NK-92 treated with Interleukin-12 subunit alpha and Interleukin-12 subunit beta, amount 100 ng/mL, for 24 hours (cell line): ENCODE measurements at regions not wholly inside any gene's neighbourhood (a gene's known extent, or its start where the extent isn't known, plus 50 kb on each side); places are given as distances from the start of the nearest gene placed in this dataset.
"Not testable (repeated sequence)": the region's sequence is repeated elsewhere in the genome, so short reads cannot be mapped to it uniquely, and the experiment has no call there.

Experiments
- DNase-seq: peaks from one replicate; lab custom pipeline; 2025; lab: John Stamatoyannopoulos, UW

GRCh38 chr2:125224830-125225229, 1199.7 kb downstream of the CNTNAP5 start:
- DNase-seq: no peak

GRCh38 chr2:125227843-125228392, 1202.8 kb downstream of the CNTNAP5 start:
- DNase-seq: no peak

GRCh38 chr2:125240870-125241269, 1215.8 kb downstream of the CNTNAP5 start:
- DNase-seq: no peak

DNA sequence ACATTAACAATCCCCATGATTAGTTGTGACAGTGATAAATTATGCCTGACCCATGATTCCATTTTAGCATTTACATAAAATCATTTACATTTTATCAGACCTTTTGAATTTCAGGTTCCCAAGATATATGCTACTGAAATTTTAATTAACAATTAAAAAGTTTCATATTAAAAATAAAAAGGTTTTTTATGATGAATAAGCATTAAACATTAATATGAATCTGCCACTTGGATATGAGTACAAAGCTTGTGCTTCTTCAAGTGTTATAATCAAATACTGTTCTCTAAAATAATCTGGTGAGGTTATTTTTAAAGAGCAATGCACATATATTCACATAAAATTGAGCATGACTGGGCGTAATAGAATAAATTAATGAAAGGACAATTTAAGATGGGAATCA, 1218.0 kb downstream of the CNTNAP5 start:
- DNase-seq: no peak

DNA sequence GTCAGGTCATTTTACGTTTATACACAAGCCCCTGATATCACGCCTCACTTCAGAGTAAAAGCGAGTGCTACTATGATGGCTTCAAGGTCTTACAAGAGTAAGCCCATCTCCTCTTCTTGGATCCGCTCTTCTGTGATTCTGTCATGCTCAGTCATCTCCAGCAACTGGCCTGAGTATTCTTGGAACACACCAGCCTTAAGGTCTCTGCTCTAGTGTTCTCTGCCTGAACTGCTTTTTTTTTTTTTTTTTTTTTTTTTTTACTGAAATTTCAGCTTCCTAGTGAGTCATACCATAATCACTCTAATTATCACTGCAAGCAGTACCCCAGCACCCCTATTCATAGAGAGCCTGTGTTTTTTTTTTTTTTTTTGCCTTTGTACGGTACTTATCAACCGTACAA, 1228.9 kb downstream of the CNTNAP5 start:
- DNase-seq: no peak

DNA sequence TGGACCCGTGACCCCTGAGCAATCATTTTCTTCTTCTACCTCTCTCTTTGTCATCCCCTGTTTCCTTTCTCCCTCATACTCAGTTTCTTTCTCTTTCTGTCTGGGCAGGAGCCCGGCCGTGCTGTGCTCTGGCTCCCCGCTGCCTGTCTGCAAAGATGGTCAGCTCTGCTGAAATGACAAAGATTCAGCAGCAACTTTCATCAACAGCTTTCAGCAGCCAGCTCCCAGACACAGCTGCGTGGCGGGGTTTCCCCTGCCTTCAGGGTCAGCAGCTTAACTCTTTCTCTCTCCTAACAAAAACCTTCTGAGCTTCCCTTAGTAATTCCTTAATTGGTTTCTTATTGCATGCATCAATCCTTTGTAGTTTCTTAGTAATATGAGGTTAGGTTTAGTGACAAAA, 1234.4 kb downstream of the CNTNAP5 start:
- no peak for DNase-seq

- DNase-seq: not testable (repeated sequence)
Observed at GRCh38 chr2:125260366-125260930, 1235.4 kb downstream of the CNTNAP5 start.

DNA sequence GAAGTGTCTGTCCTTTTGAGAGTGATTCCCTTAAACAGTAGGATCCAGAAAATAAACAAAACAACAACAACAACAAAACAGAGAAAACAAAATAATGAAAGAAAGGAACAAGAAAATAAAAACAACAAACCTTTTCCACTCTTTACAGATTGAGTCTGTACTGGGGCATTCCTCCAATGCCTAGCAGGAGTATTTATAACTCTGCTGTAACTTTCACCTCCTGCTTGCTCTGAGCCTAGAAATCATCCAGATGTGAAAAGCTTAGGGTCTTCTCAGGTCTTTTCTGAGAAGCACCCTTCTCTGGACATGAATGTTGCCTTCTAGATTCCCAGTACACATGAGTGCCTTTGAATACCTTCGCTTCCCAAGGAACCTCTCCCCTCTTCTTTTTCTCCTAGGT, 1239.4 kb downstream of the CNTNAP5 start:
- no peak for DNase-seq

DNA sequence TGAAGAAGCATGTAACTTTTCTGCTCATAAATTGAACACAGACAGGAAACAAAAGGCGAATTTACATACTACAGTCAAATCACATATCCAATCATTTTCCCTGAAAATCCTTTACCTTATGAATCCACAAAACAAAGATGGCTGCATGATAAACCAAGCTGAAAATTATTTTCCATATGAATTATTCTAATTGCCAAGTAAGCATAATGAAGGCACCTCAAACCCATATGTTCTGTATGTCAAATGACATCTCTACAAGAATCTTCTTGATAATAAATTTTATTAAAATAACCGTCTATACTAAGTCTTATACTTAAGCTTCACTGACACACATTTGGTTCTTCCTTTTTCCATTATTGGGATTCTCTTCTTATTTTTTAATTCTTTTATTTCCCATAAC, 1242.6 kb downstream of the CNTNAP5 start:
- no peak for DNase-seq

GRCh38 chr2:125272651-125273050, 1247.6 kb downstream of the CNTNAP5 start:
- DNase-seq: no peak

DNA sequence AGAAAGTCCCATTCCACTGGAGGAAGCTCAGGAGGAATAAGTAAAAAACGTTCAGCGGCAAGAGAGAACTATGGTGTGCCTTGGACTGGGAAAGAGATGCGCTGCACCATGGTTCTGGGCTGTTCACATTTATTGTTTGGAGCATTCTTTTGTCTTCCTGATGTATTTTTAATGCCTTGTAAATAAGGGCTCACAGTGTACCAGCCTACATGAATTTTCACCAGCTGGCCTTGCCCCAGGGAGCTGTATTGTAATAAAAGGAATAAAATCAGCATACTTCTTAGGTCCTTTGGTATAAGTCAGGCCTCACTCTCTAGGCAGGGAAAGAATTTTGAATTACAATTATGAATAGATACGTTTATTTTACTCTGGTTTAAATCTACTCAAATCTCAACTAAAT, 1249.6 kb downstream of the CNTNAP5 start:
- no peak for DNase-seq

DNA sequence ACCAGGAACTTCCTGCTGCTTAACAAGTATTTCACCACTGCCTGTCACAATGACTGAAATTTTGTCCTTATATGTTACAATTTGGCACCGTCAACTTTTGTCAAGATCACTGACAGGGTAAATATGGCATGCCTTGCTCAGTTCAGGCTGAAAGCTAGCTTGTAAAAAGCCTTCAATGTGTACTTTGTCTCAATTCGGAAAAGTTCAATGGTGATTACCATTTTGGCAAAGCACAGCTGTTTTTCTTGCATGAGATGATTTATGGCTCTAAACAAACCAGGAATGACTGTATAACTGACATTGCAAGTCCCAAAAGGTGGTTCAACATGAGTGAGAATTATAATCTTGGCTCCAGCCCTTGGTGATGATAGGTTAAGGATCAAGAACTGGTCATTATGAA, 1255.2 kb downstream of the CNTNAP5 start:
- no peak for DNase-seq

GRCh38 chr2:125281242-125281641, 1256.2 kb downstream of the CNTNAP5 start:
- DNase-seq: no peak

GRCh38 chr2:125296742-125297141, 1271.7 kb downstream of the CNTNAP5 start:
- no peak for DNase-seq

GRCh38 chr2:125310657-125311364, 1285.7 kb downstream of the CNTNAP5 start:
- DNase-seq: no peak

DNA sequence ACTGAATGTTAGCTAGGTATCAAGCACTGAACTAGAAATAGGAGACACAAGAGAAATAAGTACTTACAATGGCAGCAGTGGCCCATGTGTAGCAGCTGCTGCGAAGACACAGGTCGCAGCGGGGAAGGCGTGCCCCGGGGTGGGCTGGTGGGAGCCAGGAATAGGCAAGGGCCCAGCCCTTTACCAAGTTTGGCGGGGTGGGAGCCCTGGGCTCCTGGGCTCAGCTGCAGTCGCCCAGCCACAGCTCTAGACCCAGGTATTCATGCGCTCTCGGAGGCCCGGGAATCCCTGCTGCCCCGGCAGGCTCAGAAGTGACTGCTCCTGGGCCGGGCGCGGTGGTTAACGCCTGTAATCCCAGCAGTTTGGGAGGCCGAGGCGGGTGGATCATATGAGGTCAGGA, 1287.3 kb downstream of the CNTNAP5 start:
- DNase-seq: no peak

DNA sequence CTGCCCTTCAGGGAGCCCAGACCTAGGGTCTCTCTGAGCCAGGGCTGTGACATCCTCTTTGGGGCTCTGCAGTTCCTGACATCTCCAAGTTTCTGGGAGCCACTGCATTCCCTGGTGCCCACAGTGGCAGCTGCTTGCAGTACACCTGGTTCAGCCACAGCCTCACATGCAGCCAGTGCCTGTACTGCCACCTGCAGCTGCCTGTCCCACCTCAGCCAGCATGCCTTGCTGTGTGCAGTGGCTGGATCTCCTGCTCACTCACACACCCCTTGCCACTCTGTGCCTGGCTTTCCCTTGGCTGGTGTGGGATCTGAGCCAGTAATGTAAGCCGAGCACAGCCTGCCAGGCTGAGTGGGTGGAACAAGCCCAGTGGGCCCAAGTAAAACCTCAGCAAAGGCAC, 1288.7 kb downstream of the CNTNAP5 start:
- DNase-seq: no peak

DNA sequence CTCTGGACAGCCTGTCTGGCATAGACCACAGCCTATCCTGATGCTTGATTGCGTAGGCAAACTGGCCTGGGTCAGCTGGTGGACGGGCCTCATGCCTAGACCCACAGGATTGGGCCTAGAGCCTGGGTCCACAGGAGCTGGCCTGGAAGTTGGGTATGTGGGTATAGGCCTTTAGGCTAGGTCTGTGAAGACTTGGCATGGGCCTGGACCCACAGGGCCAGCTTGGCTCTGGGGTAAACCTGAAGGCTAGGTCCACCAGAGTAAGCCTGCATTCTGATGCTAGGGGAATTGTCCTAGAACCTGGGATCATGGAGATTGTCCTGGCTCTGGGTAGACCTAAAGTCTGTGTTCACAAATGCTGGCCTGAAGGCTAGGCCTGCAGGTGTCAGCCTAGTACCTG, 1293.7 kb downstream of the CNTNAP5 start:
- no peak for DNase-seq

DNA sequence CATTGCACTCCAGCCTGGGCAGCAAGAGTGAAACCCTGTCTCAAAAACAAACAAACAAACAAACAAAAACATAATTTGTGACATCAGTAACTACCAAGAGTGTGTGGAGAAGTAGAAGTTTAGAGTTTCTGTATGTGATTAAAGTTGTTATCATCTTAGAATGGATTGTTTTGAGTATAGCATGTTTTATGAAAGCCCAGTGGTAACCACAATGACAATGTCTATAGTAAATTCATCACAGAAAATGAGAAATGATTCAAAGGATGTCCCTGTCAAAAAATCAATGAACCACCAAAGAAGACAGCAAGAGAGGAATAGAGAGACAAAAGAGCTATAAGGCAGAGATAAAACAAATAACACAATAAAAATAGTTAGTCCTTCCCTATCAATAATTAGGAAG, 1299.2 kb downstream of the CNTNAP5 start:
- DNase-seq: no peak

DNA sequence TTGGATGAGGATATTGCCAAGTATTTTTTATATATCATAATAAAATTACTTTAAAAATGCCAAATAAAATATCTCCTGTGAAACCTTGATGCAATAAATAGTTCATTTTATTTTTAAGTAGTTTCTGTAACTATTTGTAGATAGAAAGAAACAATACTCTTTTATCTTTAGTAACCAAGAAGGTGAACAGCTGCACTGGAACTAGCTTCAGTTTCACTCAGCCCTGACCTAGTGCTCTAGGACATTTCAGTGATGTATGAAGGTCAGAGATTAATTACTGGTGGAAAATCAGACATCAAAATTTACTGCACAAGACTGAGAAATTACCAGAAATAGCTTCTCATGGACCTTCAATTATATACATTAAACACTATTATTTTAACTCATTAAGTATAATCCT, 1305.0 kb downstream of the CNTNAP5 start:
- no peak for DNase-seq

DNA sequence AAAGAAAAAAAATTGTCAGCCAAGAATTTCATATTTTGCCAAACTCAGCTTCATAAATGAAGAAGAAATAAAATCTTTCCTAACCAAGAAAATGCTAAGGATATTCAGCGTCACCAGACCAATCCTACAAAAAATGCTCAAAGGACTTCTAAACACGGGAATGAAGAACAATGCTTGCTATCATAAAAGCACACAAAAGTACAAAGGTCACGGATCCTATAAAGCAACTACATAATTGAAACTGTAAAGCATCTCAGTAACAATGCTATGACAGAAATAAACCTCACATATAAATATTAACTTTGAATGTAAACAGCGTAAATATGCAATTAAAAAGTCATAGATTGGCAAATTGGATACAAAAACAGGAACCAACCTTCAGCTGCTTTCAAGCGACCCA, 1314.6 kb upstream of the GYPC start:
- DNase-seq: no peak

GRCh38 chr2:125353542-125353941, 1302.4 kb upstream of the GYPC start:
- not testable (repeated sequence) for DNase-seq

DNA sequence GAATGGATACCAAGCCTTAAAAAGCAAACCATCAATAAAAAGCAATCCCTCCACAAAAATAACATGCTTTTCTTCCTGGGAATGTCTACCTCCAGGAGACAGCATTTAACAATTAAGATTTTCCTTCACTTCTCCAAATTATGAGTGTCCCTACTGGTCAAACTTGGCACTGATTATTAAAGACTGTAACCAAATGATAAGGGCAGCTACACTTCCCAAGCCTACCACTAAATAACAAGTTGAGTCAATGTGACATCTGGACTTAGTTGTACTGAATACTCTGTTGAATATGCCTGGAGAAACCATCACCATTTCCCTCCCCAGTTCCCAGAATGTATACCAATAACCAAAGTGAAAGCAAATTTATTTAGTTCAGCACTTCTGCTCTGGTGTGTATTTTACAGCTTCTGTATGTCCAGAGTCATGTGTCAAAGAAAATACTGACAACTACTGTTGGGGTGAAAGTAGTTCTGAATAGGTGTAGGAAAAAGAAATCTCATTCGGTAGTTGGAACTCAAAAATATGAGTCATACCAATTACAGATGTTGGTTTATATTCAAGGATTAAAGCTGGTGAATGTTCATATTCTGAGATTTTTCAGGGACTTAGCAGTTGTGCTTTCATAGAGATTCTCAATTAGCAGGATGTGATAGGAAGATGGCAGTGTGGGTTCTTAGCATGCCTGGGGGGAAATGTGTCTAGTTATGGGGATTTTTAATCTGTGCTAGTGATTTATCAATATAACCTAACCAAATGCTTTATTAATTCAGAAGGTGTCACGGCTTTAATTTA, 1291.6 kb upstream of the GYPC start:
- no peak for DNase-seq
